Stimulated activated CD4-positive, alpha-beta T cell treated with anti-CD3 and anti-CD28 coated beads, Interleukin-12 subunit alpha, Interleukin-12 subunit beta, amount 100 ng/mL, for 4 hours (primary cell): ENCODE measurements at regions not wholly inside any gene's neighbourhood (a gene's known extent, or its start where the extent isn't known, plus 50 kb on each side); places are given as distances from the start of the nearest gene placed in this dataset.

Source experiments
- DNase-seq: peaks from one replicate; pipeline ENCODE4 v3.0.0-alpha.2; 2020

DNA sequence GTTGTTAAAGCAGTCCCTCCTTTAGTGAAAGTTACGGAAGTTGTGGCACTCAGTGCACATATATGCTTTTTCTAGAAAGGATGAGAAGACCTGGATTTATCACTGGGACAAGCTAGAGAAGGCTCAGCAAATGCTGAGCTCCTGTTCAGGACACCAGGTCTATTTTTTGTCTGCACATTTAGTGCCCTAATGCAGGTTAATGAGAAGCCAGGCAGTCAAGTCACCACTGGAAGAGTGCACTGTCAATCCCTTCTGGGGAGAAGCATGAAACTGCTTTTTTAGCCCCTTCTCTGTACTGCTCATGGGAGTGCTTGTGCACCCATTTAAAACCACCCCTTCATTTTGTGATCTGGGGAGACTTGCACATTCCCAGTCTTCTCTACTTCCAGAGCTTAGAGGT lies 624.1 kb upstream of the USP24 start:
- no peak for DNase-seq

DNA sequence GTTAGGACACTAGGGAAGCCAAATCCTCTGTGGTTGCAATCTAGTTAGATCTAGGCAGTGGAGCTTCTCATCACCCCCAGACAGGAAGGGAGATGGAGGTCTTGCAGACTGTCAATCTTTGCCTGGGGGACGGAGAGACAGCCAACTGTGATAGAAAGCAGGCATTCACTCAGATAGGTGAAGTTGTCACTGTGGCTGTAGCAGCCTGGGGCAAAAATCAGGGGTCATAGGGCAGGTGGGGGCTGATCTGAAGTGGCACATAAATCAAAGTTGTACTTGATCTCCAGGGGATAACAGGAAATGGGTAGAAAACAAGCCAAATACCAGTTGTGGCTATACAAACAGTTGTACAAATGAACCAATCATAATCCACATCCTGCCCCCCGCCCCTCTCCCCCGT lies 620.9 kb upstream of the USP24 start:
- DNase-seq = no peak

GRCh38 chr1:55833529-55834091 lies 618.4 kb upstream of the USP24 start:
- DNase-seq = no peak

GRCh38 chr1:55831759-55832158 lies 616.6 kb upstream of the USP24 start:
- DNase-seq = no peak

DNA sequence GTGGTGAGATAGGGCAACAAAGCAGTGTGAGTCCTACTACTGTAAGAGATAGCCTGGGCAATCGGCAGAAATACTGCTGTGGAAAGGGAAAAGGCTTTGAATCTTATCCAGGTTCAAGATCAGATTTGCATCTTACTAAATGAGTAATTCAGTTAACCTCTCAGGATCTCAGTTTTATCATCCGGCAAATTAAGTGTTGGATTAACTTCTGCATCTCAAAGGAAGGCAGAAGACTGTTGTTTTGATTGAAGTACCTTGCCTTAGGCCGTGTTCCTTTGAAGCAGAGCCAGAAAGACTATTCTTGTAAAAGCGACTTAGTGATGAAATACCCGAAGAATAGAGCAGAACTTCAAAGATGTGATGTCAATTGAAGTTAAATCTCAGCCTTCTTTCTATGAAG lies 612.9 kb upstream of the USP24 start:
- no peak for DNase-seq

GRCh38 chr1:55827350-55827749 lies 612.2 kb upstream of the USP24 start:
- DNase-seq = no peak

DNA sequence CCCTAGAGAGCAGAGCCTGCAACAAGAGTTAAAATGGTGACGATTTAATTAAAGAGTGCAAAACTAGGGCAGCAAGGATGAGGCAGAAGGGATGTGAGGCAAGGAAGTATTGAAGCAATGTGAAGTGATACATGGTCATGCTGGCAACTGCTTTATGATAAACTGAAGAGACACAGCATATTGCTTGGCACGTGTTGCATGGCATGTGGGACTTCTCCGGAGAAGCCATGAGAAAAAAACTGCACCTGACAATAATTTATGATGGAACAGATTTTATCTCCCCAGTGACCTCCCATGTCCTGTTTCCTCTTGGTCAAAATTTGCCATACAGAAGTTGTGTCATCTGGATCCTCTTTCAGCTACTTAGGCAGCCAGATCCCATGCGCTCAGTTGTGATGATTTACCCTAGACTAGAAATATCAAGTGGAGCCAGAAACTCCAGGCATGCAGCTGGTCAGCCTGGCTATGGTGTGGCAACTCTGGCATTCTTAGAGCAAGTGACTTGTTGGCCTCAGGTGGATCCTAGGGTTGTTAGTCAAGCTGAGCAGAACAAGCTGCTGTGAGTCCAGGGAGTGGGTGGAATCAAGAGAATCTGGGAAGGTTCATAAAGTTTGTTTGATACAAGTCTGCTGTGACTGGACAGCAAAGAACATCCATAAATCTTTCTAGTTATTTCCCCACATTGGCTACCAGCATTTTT lies 611.4 kb upstream of the USP24 start:
- DNase-seq = no peak

GRCh38 chr1:55825461-55825860 lies 610.3 kb upstream of the USP24 start:
- DNase-seq = no peak

- no peak for DNase-seq
These were observed 609.1 kb upstream of the USP24 start for GRCh38 chr1:55824251-55824640.

DNA sequence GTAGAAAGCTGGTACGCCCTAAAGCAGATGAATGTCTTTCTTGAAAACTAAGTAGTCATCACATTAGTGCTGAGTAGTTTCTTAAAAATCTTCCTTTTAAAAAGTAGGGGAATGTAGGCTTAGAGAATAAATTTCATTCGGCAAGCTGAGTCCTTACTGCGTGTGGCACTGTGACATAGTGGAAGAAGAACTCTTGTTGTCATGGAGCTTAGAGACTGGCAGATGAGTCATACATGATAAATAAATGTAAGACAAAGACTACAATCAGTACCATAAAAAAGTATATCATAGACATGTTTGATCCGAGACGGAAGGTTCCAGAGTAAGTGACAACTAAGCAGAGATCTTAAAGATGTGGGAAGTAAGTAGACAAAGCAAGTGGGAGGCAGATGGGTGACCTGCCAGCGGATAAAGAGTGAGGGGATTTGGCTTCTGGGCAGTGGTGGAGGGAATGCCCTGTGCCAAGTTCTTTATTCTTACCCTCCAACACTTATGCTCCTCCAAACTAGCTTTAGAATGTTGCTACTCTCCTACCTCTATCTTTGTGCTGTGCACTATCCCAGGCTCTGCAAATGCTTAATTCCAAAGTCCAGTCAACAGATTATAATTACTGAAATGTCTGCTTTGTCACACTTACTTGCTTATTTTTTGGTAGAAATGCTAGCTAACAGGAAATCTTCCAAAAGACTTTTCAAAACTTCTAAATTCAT lies 608.5 kb upstream of the USP24 start:
- DNase-seq = no peak

GRCh38 chr1:55822891-55823290 lies 607.7 kb upstream of the USP24 start:
- DNase-seq = no peak

DNA sequence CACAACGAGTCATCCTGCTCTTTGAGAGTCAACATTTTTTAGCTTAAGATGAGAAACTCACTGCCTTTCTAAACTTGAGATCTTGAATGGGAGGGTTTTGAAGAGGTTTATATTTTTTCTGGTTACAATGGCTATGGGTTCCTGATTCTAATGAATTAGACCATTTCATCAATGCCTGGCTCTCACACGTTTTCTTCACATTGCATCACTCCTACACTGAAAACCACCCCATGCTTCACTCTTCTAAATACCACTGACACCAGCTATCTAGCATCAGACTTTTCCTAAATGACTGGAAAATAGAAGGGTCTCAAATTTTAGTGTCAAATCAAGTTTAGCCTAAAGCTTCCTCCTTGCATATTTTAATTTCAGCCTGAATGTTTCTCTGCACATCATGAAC lies 606.1 kb upstream of the USP24 start:
- DNase-seq = no peak

- no peak for DNase-seq
These were observed 605.3 kb upstream of the USP24 start for GRCh38 chr1:55820501-55820900.

- no peak for DNase-seq
These were observed 603.8 kb upstream of the USP24 start for GRCh38 chr1:55819011-55819410.

- DNase-seq = no peak
These were observed 601.6 kb upstream of the USP24 start for GRCh38 chr1:55816456-55817426.

GRCh38 chr1:55815745-55816455 lies 600.7 kb upstream of the USP24 start:
- no peak for DNase-seq

DNA sequence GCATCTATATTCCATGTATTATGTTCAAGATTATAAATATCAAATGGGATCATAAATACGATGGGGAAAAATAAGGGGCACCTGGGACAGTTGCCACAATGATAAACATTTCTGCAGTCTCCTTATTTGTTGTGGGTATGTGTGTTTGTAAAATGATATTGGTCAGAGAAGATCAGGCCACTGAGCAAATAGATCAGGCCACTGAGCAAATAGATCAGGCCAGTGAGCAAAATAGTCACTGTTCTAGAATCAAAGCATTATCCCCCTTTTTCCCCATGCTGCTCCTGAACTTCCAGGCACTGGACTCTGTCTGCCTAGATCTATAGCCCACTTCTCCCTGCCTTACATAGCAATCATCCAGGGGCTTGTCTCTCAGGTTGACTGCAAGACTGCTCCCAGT lies 599.8 kb upstream of the USP24 start:
- DNase-seq = no peak

GRCh38 chr1:55813618-55814017 lies 598.5 kb upstream of the USP24 start:
- no peak for DNase-seq

DNA sequence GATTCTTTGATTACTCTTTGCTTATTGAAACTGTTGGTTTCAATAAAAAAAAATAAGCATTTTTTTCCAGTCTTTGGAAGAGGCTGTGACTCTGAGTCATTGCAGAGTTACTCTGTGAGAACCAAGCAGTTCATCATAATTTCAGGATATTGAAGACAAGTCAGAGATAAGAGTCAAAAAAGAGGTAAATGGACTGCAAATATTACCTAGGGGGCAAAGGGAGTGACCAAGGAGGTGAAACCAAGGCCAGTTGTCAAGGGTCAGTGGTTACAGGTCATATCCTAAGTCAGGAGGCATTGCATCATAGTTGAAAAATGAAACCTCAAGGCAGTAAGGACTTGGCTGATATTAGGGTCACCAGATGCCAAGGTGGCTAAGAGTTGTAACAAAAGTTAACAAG lies 597.1 kb upstream of the USP24 start:
- DNase-seq = no peak

GRCh38 chr1:55808263-55808662 lies 593.1 kb upstream of the USP24 start:
- DNase-seq = no peak

DNA sequence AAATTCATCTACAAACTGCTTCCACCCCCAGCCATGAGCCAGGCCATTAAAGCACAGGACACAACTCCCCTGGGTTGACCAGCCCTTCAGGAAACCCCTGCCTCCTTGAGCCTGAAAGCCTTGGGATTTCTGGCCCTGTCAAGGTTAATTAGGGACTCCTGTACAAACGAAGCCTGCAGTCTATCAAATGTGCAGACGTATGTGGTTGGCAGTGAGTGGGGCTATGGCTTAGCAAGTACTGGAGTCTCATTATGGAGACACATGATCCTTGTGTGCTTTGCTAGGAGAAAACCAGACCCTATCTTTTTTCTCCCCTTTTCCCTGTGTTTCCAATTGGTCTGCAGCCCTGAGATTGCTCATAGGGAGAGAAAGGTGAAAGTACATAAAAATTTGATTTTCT lies 588.3 kb upstream of the USP24 start:
- no peak for DNase-seq

DNA sequence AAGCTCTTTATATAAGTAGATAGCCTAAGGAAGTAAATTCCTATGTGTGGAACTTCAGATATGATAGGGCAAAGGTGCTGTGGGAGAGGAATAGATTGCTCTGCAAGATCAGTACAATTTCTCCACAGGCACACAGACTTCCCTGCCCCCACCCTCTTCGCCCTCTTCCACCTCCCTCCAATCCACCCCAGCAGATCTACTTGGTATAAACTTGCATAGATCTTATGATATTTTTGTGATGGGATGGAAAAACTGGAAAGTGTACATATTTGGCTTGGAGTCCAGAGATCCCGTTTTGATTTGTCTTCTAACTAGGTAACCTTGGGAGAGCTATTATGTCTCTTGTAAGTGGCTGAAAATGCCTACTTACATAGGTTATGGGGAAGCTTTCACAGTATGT lies 586.3 kb upstream of the USP24 start:
- no peak for DNase-seq

- no peak for DNase-seq
These were observed 585.3 kb upstream of the USP24 start for GRCh38 chr1:55800503-55800902.
